Gastroesophageal sphincter (tissue), 4 donors: ENCODE measurements at regions not wholly inside any gene's neighbourhood (a gene's known extent, or its start where the extent isn't known, plus 50 kb on each side); places are given as distances from the start of the nearest gene placed in this dataset.

Source experiments
- ATAC-seq: fragments of 150-250 bp; one replicate; pipeline ENCODE4 v1.9.1; 2016; ENCODE audit warnings: mild to moderate bottlenecking, moderate library complexity
- H3K27ac ChIP-seq, 4 donors: fragments of 200-600 bp; sonication (generic) in 3 of 4; 1 replicate in 3 of 4; 2 replicates in 1 of 4; pipeline ENCODE4 v1.5.1; 2016 to 2019
- H3K27me3 ChIP-seq: fragments of 200-600 bp; sonication (generic); one replicate; pipeline ENCODE4 v1.5.1; 2019
- H3K36me3 ChIP-seq, 2 donors: fragments of 200-600 bp; sonication (generic); one replicate each; pipeline ENCODE4 v1.5.1; 2019; ENCODE audit warnings: control low read depth in 1 of 2
- H3K4me1 ChIP-seq, 3 donors: fragments of 200-600 bp; sonication (generic); 1 replicate in 2 of 3; 2 replicates in 1 of 3; pipeline ENCODE4 v1.5.1; 2016 to 2019; ENCODE audit warnings: control low read depth in 2 of 3
- H3K4me3 ChIP-seq, 2 donors: fragments of 200-600 bp; sonication (generic); one replicate each; pipeline ENCODE4 v1.5.1; 2019; ENCODE audit warnings: mild to moderate bottlenecking in 1 of 2, moderate library complexity in 1 of 2
- H3K9me3 ChIP-seq, 3 donors: fragments of 200-600 bp; sonication (generic); one replicate each; pipeline ENCODE4 v1.5.1; 2017 to 2019; ENCODE audit warnings: control low read depth in 2 of 3
- EP300 ChIP-seq: sonication (generic); formaldehyde crosslinking; IDR thresholded peaks from one replicate; pipeline ENCODE4 v1.6.1; 2017; ENCODE audit warnings: antibody characterized with exemption, mild to moderate bottlenecking
- POLR2A ChIP-seq, 2 donors: fragments of 450-650 bp; IDR thresholded peaks; one replicate each; pipeline ENCODE4 v1.6.1; 2017; ENCODE audit warnings: antibody characterized with exemption in 2 of 2, mild to moderate bottlenecking in 2 of 2, moderate library complexity in 1 of 2
- POLR2AphosphoS5 ChIP-seq: sonication (generic); formaldehyde crosslinking; IDR thresholded peaks from one replicate; pipeline ENCODE4 v1.6.1; 2017; ENCODE audit warnings: antibody characterized with exemption
- WGBS, 2 donors: methylation state at CpG; one replicate each; pipeline ENCODE4 v1.1.5; 2018; ENCODE audit warnings: low coverage in 1 of 2; 5-methylcytosine and 5-hydroxymethylcytosine counted together
- TF ChIP-seq, protein P1 (sequence below), 4 experiments: fragments of 200-600 bp in 2 of 4; fragments of 450-650 bp in 2 of 4; sonication (generic) in 1 of 4; IDR thresholded peaks; one replicate each; pipeline ENCODE4 v1.5.1; 2017 to 2019; ENCODE audit warnings: antibody characterized with exemption in 4 of 4, mild to moderate bottlenecking in 2 of 4, moderate library complexity in 2 of 4

- ATAC-seq, result no peak
- no peaks in the 10 kb centered on the region for H3K9me3 ChIP-seq
- TF ChIP-seq POLR2A (IDR thresholded peaks at IDR 0.05) (no peak), EP300 (no peak), POLR2AphosphoS5 (no peak)
- TF ChIP-seq, protein P1, sequence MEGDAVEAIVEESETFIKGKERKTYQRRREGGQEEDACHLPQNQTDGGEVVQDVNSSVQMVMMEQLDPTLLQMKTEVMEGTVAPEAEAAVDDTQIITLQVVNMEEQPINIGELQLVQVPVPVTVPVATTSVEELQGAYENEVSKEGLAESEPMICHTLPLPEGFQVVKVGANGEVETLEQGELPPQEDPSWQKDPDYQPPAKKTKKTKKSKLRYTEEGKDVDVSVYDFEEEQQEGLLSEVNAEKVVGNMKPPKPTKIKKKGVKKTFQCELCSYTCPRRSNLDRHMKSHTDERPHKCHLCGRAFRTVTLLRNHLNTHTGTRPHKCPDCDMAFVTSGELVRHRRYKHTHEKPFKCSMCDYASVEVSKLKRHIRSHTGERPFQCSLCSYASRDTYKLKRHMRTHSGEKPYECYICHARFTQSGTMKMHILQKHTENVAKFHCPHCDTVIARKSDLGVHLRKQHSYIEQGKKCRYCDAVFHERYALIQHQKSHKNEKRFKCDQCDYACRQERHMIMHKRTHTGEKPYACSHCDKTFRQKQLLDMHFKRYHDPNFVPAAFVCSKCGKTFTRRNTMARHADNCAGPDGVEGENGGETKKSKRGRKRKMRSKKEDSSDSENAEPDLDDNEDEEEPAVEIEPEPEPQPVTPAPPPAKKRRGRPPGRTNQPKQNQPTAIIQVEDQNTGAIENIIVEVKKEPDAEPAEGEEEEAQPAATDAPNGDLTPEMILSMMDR (IDR thresholded peaks at IDR 0.05), result no peak
- no peaks in the 10 kb centered on the region for H3K4me1 ChIP-seq
- H3K36me3 ChIP-seq, result no peaks in the 10 kb centered on the region
- 57% methylated on average over 1 of the region's 1 CpG; no CpG with 5 or more reads in 1 of the 2 donors for WGBS, 2 donors
- H3K4me3 ChIP-seq, result no peak overlapping the region
- no peak overlapping the region for H3K27ac ChIP-seq
- no peaks in the 10 kb centered on the region for H3K27me3 ChIP-seq
Measured at GRCh38 chr18:11400703-11401102, 208.7 kb upstream of the SLC35G4 start.

DNA sequence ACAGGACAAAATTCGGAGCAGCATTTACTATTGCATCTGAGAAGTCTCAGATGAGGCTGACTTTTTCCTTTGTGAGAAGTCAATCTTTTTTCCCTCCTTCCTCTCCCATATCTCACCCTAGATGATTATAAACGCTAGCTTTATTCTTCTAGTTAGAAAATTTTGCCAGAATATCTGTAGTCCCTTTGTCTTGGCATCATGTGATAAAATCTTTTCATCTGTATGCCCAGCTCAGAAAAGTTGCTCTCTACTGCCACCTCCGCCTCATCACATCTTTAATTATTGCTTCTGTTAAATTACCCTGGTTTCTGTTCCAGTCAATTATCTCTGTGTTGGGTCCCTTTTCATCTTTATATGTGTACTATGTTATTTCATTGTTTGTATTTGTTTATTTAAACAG, 210.8 kb upstream of the SLC35G4 start:
- Histone ChIP-seq H3K36me3 (no peaks in the 10 kb centered on the region), H3K27ac (no peak overlapping the region), H3K9me3 (no peaks in the 10 kb centered on the region), H3K4me1 (no peaks in the 10 kb centered on the region), H3K4me3 (no peak overlapping the region), H3K27me3 (no peaks in the 10 kb centered on the region)
- TF ChIP-seq POLR2A (IDR thresholded peaks at IDR 0.05) (no peak), EP300 (no peak), POLR2AphosphoS5 (no peak)
- TF ChIP-seq, protein P1 (IDR thresholded peaks at IDR 0.05), result no peak
- WGBS, 2 donors, result 60 to 80% methylated on average over 2 to 3 of the region's 3 CpGs
- ATAC-seq, result no peak

DNA sequence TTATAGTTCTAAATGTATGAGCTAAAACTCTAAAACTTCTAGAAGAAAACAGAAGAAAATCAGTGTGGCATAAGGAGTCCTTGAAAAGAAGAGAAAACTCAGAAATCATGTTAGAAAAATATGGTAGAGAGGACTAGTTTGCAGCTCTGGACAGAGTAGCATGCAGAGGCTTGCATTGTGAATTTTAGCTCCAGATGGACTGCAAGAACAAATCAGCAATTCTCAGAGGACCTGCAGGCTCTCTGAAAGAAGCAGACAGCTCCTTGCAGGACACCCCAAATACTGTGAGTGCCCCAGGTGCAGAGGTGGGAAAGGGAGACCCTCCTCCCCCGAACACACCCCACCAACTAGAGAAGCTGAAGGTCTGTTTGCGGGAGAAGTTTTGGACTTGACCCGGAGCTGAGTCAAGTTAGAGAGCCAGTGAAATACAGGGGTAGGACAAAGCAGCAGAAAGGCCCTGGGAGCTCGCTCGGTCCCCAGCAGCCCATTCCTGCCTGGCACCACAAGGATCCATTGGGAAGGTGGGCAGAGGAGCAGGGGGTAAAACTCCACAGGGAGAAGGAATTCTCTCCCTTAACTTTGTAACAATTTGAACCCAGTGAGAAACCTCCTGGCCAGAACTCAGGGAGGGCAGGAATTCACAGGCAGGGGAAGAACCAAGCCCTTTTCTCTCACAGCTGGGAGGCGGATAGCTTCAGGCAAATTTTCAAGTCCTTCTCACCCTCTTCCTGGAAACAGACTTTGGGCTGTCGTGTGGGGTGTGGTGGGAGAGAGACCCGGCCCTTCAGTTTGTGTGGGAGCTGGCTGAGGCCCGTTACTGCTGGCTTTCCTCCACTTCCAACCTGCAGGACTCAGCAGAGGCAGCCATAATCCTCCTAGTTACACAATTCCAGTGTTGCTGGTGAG, 216.2 kb upstream of the SLC35G4 start:
- TF ChIP-seq POLR2A (IDR thresholded peaks at IDR 0.05) (no peak), POLR2AphosphoS5 (no peak), EP300 (no peak)
- TF ChIP-seq, protein P1 (IDR thresholded peaks at IDR 0.05), result no peak
- no peak overlapping the region for H3K27ac ChIP-seq
- WGBS, 2 donors, result 55 to 58% methylated on average over 3 to 7 of the region's 9 CpGs

GRCh38 chr18:11392292-11392691, 217.1 kb upstream of the SLC35G4 start:
- Histone ChIP-seq H3K36me3 (no peaks in the 10 kb centered on the region), H3K4me3 (no peak overlapping the region), H3K9me3 (no peaks in the 10 kb centered on the region), H3K4me1 (no peaks in the 10 kb centered on the region), H3K27ac (no peak overlapping the region), H3K27me3 (no peaks in the 10 kb centered on the region)
- TF ChIP-seq POLR2AphosphoS5 (no peak), POLR2A (IDR thresholded peaks at IDR 0.05) (no peak)
- TF ChIP-seq, protein P1 (IDR thresholded peaks at IDR 0.05), result no peak
- ATAC-seq, result no peak
- WGBS, 2 donors, result 75 to 78% methylated on average over 6 of the region's 6 CpGs

More for the DNA sequence above, 216.2 kb upstream of the SLC35G4 start:
- Histone ChIP-seq H3K9me3 (no peaks in the 10 kb centered on the region), H3K36me3 (no peaks in the 10 kb centered on the region), H3K4me1 (no peaks in the 10 kb centered on the region), H3K4me3 (no peak overlapping the region), H3K27me3 (no peaks in the 10 kb centered on the region)
- ATAC-seq, result no peak

DNA sequence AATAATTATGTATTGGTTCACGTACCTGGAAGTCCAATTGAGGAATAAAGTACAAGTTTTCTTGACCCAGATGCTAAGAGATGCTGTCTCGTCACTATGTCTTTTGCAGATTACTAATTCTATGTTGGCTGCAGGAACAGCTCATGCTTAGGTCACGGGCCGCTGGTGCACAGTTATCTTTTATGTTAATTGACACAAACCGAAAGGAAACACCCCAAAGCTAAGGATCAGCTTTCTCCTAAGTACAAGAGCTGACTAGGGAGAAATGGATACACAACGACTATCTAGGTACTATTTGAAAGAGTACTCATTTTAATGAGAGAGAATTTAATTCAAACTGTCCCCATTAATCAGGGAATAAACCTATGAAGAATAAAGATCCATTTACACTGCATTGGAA, 217.7 kb upstream of the SLC35G4 start:
- WGBS, 2 donors, result 88% methylated on average over 6 of the region's 6 CpGs
- H3K9me3 ChIP-seq, result no peaks in the 10 kb centered on the region
- no peak for TF ChIP-seq POLR2A (IDR thresholded peaks at IDR 0.05)
- no peak for TF ChIP-seq POLR2AphosphoS5
- TF ChIP-seq, protein P1 (IDR thresholded peaks at IDR 0.05), result no peak
- no peak for TF ChIP-seq EP300
- H3K27ac ChIP-seq, result no peak overlapping the region
- no peaks in the 10 kb centered on the region for H3K4me1 ChIP-seq
- no peaks in the 10 kb centered on the region for H3K36me3 ChIP-seq
- H3K27me3 ChIP-seq, result no peaks in the 10 kb centered on the region
- no peak overlapping the region for H3K4me3 ChIP-seq
- no peak for ATAC-seq
